ENCODE measurements at regions not wholly inside any gene's neighbourhood (a gene's known extent, or its start where the extent isn't known, plus 50 kb on each side); places are given as distances from the start of the nearest gene placed in this dataset.

DNA sequence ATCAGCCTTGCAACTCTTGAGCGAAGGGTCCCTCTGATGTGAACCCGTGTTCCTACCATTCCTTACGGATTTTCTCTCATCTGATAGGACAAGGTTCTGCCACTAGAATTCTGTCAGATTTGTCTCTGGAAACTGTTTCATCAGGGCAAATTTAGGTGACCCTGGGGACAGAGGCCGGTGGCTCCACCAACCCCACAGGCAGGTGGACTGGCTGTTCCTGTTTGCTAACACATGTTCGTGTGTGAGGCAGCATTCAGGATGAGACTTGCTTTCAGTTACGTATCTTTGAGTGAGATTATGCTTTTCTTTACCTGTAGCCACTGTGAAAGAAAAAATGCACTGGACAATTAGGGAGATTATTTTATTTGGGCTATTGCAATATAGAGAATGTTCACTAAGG lies 449.9 kb downstream of the INHBA start:
- Histone ChIP-seq H3K4me1 (no peaks in the 10 kb centered on the region), H3K9me3 (no peaks in the 10 kb centered on the region), H3K27me3 (no peaks in the 10 kb centered on the region), H3K4me3 (ENCODE audit: low read depth, low read length) (no peak overlapping the region), H3K36me3 (no peaks in the 10 kb centered on the region)
- DNase-seq = no peak
- no peak for TF ChIP-seq CTCF (IDR thresholded peaks at IDR 0.05; ENCODE audit: low read depth, low read length)

GRCh38 chr7:41252551-41252950 lies 450.3 kb downstream of the INHBA start:
- Histone ChIP-seq H3K9me3 (no peaks in the 10 kb centered on the region), H3K36me3 (no peaks in the 10 kb centered on the region), H3K4me1 (no peaks in the 10 kb centered on the region), H3K27me3 (no peaks in the 10 kb centered on the region), H3K4me3 (ENCODE audit: low read depth, low read length) (no peak overlapping the region)
- TF ChIP-seq CTCF (IDR thresholded peaks at IDR 0.05; ENCODE audit: low read depth, low read length) = no peak
- no peak for DNase-seq

DNA sequence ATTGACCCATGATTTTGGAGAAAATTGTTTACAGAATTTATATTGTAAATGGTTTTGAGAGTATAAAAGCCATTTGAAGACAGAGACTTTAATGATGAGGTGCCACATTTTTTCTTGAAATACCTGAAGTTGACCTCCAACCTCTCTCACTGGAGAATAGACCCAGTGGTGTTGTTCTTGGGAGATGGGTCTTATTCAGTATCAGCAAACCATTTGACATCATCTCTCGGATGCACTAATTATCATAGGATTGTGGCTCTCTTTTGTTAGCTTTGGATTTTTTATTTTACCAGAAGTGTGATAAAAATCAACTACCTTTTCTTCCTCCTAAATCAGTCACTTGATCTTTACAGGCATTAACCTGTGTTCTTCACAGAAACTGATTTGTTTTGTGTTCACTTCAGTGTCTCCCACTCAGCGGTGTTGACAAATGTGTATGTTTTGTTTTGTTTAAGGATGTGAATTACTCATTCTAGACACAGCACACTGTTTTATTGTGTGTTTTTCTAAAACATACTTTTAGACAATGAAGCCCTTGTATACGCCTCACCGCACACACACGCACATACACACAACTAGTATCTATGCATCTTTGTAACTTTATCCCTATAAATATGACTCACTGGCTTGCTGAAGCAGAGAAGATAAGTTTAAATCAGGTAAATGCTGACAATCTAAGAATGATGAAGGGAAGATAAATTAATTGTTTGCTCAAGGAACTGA lies 455.6 kb downstream of the INHBA start:
- Histone ChIP-seq H3K9me3 (no peaks in the 10 kb centered on the region), H3K4me1 (no peaks in the 10 kb centered on the region), H3K27me3 (no peaks in the 10 kb centered on the region), H3K36me3 (no peaks in the 10 kb centered on the region), H3K4me3 (ENCODE audit: low read depth, low read length) (no peak overlapping the region)
- TF ChIP-seq CTCF (IDR thresholded peaks at IDR 0.05; ENCODE audit: low read depth, low read length) = no peak
- DNase-seq = no peak

- no peaks in the 10 kb centered on the region for H3K27me3 ChIP-seq
- H3K4me1 ChIP-seq = no peaks in the 10 kb centered on the region
- H3K9me3 ChIP-seq = no peaks in the 10 kb centered on the region
- no peak overlapping the region for H3K4me3 ChIP-seq (ENCODE audit: low read depth, low read length)
- no peaks in the 10 kb centered on the region for H3K36me3 ChIP-seq
- no peak for TF ChIP-seq CTCF (IDR thresholded peaks at IDR 0.05; ENCODE audit: low read depth, low read length)
- no peak for DNase-seq
Observed at GRCh38 chr7:41245916-41246315, 457.0 kb downstream of the INHBA start.

DNA sequence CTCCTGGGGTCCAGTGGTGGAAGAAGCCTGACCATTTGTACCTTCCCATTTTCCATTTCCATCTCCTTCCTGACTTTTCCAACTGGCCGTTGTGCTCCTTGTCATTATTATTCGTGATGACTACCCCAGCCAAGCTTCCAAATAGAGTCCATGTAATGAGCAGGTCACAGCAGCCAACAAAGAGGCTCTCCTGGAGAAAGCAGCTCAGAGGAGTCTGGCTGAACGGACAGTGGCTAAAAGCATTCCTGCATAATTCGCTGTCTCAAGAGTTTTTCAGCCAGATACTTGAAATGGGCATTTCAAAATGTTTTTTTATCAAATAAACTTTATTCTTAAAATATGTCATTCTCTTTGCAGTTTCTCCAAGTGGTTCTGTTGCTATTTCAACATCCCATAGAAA lies 458.6 kb downstream of the INHBA start:
- Histone ChIP-seq H3K36me3 (no peaks in the 10 kb centered on the region), H3K4me1 (no peaks in the 10 kb centered on the region), H3K9me3 (no peaks in the 10 kb centered on the region), H3K27me3 (no peaks in the 10 kb centered on the region), H3K4me3 (ENCODE audit: low read depth, low read length) (no peak overlapping the region)
- TF ChIP-seq CTCF (IDR thresholded peaks at IDR 0.05; ENCODE audit: low read depth, low read length) = no peak
- no peak for DNase-seq

GRCh38 chr7:41241641-41242040 lies 461.2 kb downstream of the INHBA start:
- no peaks in the 10 kb centered on the region for H3K4me1 ChIP-seq
- H3K36me3 ChIP-seq = no peaks in the 10 kb centered on the region
- no peak for TF ChIP-seq CTCF (IDR thresholded peaks at IDR 0.05; ENCODE audit: low read depth, low read length)
- H3K4me3 ChIP-seq (ENCODE audit: low read depth, low read length) = no peak overlapping the region
- H3K27me3 ChIP-seq = no peaks in the 10 kb centered on the region
- H3K9me3 ChIP-seq = no peaks in the 10 kb centered on the region
- DNase-seq = no peak
